IPS-18c (cell line): ENCODE measurements at regions not wholly inside any gene's neighbourhood (a gene's known extent, or its start where the extent isn't known, plus 50 kb on each side); places are given as distances from the start of the nearest gene placed in this dataset.
"Not testable (repeated sequence)": the region's sequence is repeated elsewhere in the genome, so short reads cannot be mapped to it uniquely, and the experiment has no call there.

Source experiments
- H3K4me3 ChIP-seq: 2 replicates; pipeline ENCODE4 v1.7.0; 2013; ENCODE audit warnings: low read depth, mild to moderate bottlenecking, low read length, moderate library complexity; ENCODE audit not compliant: insufficient read depth
- H3K9me3 ChIP-seq: one replicate; pipeline ENCODE4 v1.6.1; 2013; ENCODE audit warnings: mild to moderate bottlenecking, low read length, moderate library complexity; ENCODE audit not compliant: control insufficient read depth, insufficient read depth

GRCh38 chr10:130938891-130939290 is 372.6 kb downstream of the TCERG1L start:
- not testable (repeated sequence) for H3K4me3 ChIP-seq
- peaks cover 21% of the 10 kb centered on the region for H3K9me3 ChIP-seq

GRCh38 chr10:130941886-130942285 is 369.6 kb downstream of the TCERG1L start:
- Histone ChIP-seq H3K4me3 (no peak overlapping the region), H3K9me3 (peaks cover 23% of the 10 kb centered on the region)

- Histone ChIP-seq H3K4me3 (no peak overlapping the region), H3K9me3 (peaks cover 6% of the 10 kb centered on the region)
Observed at GRCh38 chr10:130952086-130952485, 359.4 kb downstream of the TCERG1L start.

DNA sequence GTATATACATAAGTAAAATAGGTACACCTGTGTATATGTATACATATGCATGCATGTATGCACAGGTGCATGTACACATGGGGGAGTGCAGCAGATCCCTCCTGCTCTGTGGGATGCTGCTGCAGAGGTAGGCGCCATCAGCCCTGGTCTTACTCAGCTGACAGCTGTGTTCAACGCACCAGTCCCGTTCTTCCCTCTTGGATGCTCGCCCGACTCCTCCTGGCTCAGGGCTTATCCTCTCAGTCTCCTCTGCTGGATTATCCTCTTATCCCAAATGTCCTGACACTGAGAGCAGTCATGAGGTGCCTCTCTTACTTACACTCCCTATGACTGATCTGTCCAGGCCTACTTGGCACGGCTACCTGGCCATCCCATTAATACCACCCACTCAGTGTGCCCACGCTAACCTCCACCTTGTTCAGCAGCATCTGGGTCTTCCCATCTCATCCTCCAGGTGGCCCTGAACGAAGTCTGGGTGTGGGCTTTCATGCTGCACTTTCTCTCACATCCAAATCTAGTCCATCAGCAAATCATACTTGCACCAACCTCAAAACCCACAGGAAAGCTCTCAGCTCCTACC is 357.1 kb downstream of the TCERG1L start:
- no peak overlapping the region for H3K4me3 ChIP-seq
- H3K9me3 ChIP-seq = peaks cover 6% of the 10 kb centered on the region

GRCh38 chr10:130956251-130956650 is 355.3 kb downstream of the TCERG1L start:
- Histone ChIP-seq H3K9me3 (peaks cover 9% of the 10 kb centered on the region), H3K4me3 (no peak overlapping the region)

- no peak overlapping the region for H3K4me3 ChIP-seq
- H3K9me3 ChIP-seq = peaks cover 16% of the 10 kb centered on the region
Observed at GRCh38 chr10:130957423-130957822, 354.1 kb downstream of the TCERG1L start.

DNA sequence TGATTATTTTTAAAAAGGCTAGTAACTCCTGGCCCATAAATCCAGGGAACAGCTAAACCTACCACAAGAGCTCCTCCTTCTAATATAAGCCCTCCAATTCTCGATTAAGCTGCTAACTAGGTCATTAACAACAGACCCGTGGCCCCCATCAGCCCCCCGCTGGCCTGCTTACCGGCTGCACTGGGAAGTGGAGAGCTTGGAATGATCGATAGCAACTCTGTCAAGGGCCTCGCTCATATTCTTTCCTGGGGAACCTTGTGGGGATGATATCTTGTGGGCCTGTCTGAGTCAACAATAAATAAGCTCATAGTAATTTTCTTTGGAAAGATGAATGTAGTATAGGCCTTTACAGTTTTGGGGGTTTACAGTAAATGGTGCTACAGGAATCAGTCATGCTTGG is 353.5 kb downstream of the TCERG1L start:
- Histone ChIP-seq H3K9me3 (peaks cover 17% of the 10 kb centered on the region), H3K4me3 (no peak overlapping the region)

DNA sequence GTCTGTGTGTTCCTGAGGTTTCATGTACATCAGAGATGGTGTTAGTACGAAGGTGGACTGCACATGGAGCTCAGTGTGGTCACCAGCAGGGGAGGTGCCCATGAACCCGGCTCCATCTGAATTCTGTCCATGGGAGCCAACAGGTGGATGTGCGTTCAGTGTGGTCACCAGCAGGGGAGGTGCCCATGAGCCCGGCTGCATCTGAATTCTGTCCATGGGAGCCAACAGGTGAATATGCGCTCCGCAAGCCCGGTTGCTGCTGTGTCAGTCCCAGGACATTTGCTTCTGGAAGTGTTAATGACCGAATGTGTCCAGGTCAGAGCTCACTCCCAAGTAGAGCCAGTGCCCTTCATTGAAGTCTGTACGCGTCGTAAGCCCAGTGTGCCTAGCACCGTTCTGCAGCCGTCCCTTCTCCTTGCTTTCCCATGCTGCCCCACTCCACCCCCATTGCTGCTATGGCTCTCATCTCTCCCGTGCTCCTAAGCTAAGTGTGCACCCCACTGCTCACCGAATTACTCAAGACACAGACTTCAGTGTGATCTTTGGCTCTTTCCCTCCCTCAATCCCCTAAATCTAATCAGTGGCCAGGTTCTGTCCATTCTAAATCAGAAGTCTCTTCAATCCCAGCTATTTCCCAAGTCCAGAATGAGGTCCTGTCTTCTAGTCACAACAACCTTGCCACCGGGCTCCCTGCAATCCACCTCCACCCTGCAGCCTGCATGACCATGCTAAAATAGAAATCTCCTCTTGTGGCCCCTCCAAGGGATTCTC is 352.4 kb downstream of the TCERG1L start:
- peaks cover 19% of the 10 kb centered on the region for H3K9me3 ChIP-seq

GRCh38 chr10:130959752-130960195 is 351.7 kb downstream of the TCERG1L start:
- Histone ChIP-seq H3K9me3 (peaks cover 23% of the 10 kb centered on the region), H3K4me3 (no peak overlapping the region)

More for the DNA sequence above, 352.4 kb downstream of the TCERG1L start:
- no peak overlapping the region for H3K4me3 ChIP-seq

DNA sequence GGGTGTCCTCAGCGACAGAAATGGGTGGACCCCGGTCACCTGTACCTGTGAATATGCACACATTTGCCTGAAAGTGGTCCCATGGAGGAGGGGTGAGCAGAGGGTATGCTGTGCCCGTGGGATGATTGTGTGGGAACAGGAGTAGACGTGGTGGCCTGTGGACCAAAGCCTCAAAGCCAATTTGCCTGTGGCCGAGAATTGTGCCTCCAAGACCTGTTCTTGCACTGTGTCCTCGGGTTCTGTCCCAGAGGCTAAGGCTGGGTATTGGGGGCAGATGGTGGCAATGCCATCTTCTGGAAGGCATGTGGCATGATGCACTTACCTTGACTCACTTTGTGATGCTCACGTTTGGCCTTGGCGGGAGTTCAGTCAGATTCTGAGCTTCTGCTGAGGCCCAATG is 351.0 kb downstream of the TCERG1L start:
- Histone ChIP-seq H3K9me3 (peaks cover 23% of the 10 kb centered on the region), H3K4me3 (no peak overlapping the region)

DNA sequence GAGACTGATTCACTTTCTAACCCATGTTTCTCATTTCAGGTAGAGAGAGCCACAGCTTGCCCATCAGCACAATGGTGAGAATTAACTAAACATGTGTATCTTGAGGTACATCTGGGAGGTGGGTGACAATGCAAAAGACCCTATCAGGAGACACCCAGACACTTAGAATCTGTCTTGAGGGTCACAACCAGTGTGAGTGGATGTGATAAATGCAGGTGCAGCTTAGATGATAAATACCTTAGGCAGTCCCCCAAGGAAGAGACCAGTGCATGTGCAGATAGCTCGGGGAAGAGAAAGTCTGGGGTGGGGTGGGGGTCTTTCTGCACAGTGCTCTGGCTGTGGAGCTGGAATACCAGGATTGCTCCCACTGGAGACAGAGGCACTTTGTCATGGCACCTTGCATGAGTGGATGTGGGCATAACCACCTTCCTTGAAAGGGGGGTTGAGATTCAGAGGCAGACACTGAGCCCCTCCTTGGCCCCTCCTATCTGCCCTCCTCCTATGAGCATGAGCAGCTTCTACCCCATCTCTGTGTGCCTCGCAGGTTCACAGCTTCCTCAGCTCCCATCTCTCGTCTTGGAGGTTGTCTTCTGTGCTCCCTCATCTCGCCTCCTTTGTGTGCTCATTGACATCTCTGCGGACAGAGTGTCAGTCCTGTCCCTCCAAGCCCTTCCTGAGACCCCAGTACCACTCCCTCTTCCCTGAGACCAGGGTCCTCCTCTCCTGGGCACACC is 349.8 kb downstream of the TCERG1L start:
- H3K9me3 ChIP-seq = peaks cover 23% of the 10 kb centered on the region
- H3K4me3 ChIP-seq = no peak overlapping the region

DNA sequence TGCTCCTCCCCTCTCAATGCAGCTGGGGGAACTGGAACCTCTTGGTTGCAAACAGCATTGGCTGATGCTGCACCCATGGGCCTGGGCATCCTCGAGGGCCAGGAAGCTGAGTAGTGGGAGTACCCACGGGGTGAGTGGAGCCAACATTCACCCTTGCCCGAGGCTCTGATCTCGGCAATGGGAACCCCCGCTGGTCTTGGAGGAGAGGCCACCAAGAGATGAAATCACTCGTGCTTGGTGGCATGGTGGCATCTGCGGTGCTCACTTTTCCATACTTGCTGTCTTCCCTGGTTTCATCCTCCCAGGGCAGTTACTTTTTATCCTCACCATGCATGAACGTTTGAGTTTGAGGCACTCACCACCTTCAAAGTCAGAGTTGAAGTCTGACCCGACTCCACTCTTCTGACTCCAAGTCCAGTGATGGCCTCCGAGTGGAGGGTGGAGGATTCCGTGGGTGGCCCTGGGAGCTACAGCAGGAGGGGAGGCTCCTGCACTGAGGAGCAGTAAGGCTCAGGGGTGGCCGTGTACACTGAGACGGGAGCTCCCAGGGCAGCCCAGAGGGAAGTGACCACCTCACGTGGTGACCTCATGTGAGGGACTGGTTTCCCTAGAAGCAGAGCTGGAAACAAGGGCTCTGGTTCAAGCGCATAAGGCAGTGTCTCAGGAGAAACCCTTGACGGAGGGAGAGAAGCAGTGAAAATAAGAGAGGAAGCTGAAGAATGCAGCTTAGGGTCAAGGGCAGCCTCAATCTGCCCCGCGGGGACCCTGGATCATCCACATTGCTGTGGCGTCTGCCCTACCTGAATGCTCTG is 349.1 kb downstream of the TCERG1L start:
- Histone ChIP-seq H3K9me3 (peaks cover 21% of the 10 kb centered on the region), H3K4me3 (no peak overlapping the region; the same call in 1 of the 2 replicates)

GRCh38 chr10:130963052-130963393 is 348.5 kb downstream of the TCERG1L start:
- H3K4me3 ChIP-seq = no peak overlapping the region
- peaks cover 21% of the 10 kb centered on the region for H3K9me3 ChIP-seq

GRCh38 chr10:130963786-130964522 is 347.6 kb downstream of the TCERG1L start:
- H3K9me3 ChIP-seq = peaks cover 21% of the 10 kb centered on the region
- H3K4me3 ChIP-seq = no peak overlapping the region

DNA sequence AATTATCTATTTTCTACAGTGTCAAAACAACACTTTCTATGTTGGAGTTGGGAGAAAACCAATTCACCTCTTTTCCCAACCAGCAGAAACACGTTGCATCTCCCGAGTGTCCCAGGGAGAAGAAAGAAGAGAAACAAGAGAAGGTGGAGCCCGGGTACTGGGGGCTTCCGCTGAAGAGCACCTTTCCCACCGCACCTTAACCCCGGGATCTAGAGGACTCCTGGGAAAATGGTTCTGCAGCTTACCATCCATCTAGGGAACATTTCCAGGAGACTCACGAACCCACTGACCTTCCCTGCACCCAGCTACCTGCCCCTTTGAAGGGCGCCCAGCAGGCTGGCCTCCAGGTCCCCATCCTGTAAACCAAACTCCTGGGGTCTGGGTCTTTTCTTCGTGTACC is 346.8 kb downstream of the TCERG1L start:
- H3K4me3 ChIP-seq = no peak overlapping the region
- peaks cover 21% of the 10 kb centered on the region for H3K9me3 ChIP-seq

DNA sequence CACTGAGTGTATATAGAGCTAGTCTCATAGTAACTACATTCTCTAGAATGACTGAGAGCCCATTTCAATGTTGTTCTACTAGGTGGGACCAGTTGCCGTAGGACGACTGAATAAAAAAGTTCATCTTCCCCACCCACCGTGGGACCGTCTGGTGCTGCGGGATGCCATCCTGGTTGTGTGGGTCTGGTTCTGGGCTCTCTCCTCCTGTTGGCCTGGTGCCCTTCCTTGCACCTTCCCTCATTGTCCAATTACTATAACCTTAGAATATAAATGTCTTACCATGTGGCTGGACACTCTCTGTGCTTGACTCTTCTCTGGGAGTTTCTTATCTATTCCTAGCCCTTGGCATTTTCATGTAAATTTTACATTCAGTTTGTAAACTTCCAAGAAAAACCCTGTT is 344.4 kb downstream of the TCERG1L start:
- peaks cover 22% of the 10 kb centered on the region for H3K9me3 ChIP-seq

GRCh38 chr10:130967784-130968183 is 343.7 kb downstream of the TCERG1L start:
- Histone ChIP-seq H3K9me3 (peaks cover 21% of the 10 kb centered on the region), H3K4me3 (no peak overlapping the region)

More for the DNA sequence above, 344.4 kb downstream of the TCERG1L start:
- no peak overlapping the region for H3K4me3 ChIP-seq
